ENCODE measurements at regions not wholly inside any gene's neighbourhood (a gene's known extent, or its start where the extent isn't known, plus 50 kb on each side); places are given as distances from the start of the nearest gene placed in this dataset.

DNA sequence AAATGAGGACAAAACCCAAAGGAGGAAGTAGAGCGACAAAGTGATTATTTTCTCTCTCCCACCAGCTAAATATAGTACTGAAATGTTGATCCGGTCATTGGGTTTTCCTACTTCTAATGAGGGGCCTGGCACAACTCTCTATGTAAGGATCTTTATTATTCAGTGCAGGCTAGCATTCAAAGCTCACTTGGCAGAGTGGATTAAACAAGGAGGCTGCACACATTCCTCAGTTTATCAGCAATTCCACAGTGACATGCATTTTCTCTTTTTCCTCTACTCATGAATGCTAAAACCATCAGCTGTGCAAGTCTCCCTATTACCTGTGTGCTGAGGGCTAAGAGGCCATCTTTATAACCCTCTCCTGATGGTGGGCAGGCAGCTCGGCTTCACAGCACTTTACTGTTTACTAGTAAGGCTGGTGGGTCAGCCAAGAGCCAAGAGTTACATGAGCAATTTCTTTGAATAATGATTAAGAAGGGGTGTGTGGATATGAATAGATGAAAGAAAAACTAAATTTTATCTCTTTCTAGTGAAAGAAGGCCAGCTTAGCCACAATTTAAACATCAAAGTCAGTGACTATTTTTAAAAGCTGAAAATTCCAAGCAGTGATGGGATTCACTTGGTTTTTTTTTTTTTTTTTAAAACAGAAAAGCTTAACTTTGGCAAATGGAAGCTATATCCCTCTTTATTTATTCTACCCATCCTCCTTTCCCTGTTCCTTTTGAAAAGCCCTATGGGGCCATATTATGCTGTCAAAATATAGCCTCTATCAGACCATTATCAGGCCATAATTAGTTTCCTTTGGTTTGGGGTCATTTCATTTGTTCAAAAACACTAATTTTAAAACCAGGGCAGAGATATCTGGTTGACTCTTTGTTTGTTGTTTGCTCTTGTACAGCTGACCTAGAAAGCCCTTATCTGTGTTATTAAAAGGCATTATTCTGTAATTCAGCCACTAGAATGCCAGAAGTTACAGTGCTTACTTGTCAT lies 111.0 kb downstream of the RBM43 start:
- TF ChIP-seq EZH2 (IDR thresholded peaks at IDR 0.05; ENCODE audit: borderline replicate concordance, low read length) = no peak
- TF ChIP-seq, protein P1, sequence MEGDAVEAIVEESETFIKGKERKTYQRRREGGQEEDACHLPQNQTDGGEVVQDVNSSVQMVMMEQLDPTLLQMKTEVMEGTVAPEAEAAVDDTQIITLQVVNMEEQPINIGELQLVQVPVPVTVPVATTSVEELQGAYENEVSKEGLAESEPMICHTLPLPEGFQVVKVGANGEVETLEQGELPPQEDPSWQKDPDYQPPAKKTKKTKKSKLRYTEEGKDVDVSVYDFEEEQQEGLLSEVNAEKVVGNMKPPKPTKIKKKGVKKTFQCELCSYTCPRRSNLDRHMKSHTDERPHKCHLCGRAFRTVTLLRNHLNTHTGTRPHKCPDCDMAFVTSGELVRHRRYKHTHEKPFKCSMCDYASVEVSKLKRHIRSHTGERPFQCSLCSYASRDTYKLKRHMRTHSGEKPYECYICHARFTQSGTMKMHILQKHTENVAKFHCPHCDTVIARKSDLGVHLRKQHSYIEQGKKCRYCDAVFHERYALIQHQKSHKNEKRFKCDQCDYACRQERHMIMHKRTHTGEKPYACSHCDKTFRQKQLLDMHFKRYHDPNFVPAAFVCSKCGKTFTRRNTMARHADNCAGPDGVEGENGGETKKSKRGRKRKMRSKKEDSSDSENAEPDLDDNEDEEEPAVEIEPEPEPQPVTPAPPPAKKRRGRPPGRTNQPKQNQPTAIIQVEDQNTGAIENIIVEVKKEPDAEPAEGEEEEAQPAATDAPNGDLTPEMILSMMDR (IDR thresholded peaks at IDR 0.05; ENCODE audit: low read length) = no peak
